Hematopoietic multipotent progenitor cell treated with erythropoietin and hydrocortisone succinate and interleukin-3 and kit ligand, for 4 days (in vitro differentiated cells): ENCODE measurements at regions not wholly inside any gene's neighbourhood (a gene's known extent, or its start where the extent isn't known, plus 50 kb on each side); places are given as distances from the start of the nearest gene placed in this dataset.

Source experiments
- DNase-seq: peaks from one replicate; pipeline ENCODE4 v3.0.0-alpha.2; 2015

DNA sequence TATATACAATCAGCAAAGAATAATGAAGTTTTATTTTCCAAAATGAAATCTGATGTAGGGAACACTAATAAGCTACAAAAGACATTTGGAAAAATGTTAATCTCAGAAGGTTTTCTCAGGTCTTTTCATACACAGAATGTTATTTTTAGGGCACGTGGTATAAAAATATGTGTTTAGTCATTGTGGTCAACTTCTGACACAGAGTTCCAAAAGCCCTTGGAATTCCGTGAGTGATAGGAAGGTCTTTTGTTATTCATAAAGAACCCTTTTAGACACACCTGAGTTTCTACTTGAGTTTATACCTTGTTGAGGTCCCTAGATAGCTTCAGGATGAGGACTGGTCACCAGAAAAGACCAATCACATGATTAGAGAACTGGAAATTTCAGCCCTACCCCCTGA lies 277.6 kb upstream of the NCAM2 start:
- DNase-seq, result no peak

DNA sequence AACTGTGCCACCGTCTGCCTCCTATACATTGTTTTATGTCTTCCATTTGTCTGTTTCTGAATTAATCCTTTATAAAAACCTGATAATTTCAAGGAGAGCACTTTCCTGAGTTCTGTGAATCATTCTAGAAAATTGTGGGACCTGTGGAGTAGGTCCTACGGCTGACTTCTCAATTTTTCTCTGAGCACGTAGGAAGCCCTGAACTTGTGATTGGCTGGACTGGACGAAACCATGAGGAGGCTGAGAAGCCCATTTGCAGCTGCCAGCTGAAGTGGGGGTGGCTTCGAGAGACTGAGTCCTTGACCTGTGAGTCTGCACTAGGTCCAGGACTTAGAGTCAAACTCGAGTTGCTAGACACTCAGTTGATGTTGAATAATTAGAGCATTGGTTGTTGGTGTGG lies 277.1 kb upstream of the NCAM2 start:
- DNase-seq, result no peak

DNA sequence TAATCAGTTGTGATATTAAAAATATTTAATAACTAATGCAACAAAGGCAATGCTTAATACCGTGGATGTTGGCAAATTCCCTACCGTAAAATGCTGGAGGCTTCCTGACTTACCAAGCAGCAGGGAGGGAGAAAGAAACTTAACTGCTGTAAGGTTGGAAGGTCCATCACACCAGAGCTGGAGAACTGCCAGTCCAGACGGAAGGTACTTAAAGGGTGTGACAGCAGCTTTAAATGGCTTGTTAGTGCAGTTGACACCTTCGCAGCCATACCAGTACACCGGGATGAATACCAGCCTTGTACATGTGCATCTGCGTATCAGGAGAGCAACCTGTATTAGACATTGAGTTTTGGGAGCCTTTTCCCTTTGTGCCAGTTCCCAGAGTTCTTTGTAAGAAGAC lies 269.5 kb upstream of the NCAM2 start:
- DNase-seq, result no peak

DNA sequence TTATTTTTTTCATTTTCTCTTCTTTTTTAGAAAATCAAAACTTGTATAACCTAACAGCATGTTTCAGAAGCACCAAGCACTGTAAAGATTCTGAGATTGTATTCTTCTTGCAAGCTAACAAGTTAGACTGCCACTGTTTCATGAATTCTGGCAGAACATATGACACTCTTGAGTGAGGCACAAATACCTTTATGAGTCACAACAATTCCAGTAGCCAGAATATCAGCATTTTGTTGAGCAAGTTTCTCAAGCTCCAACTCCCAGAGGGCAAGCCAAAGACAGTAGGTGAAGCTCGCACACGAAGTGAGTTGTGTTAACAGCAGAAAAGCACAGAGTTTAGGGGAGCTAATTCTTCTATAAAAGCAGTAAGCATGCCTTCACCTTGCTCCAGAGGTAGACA lies 268.8 kb upstream of the NCAM2 start:
- no peak for DNase-seq

DNA sequence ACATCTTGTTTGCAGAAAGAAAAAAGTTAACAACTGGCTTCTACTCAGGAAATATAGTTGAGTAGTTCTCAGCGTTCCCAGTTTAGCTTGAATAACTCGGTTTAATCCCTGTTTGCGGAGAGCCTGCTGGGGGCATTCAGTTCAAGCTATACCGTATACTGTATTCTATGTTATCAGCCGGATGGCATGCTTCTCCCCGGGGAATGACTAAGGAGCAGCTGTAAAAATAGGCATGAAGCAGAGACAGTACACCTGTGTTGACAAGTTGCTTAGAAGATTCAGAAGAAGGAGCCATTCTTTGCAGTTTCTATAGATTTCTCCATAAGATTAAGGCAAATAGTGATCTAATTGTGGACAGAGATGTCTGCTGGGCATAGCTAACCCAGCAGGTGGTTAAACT lies 267.8 kb upstream of the NCAM2 start:
- DNase-seq, result no peak

DNA sequence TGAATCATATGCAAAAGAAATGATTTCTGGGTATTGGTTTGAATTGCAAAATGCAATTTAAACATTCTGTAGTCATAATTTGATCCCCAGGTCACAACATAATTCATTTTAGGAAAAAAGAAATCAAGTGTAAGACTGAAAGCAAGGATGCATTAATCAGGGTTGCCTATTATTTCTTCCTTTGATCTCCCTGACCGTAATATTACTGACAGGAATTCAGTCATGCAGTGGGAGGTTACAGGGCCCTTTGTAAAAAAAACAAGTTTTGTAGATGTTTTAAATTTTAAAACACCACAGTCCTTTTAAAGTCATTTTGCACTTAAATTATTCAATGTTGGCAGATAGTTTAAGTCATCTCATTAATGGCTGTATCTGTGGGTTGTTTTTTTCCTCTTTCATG lies 263.0 kb upstream of the NCAM2 start:
- DNase-seq, result no peak

DNA sequence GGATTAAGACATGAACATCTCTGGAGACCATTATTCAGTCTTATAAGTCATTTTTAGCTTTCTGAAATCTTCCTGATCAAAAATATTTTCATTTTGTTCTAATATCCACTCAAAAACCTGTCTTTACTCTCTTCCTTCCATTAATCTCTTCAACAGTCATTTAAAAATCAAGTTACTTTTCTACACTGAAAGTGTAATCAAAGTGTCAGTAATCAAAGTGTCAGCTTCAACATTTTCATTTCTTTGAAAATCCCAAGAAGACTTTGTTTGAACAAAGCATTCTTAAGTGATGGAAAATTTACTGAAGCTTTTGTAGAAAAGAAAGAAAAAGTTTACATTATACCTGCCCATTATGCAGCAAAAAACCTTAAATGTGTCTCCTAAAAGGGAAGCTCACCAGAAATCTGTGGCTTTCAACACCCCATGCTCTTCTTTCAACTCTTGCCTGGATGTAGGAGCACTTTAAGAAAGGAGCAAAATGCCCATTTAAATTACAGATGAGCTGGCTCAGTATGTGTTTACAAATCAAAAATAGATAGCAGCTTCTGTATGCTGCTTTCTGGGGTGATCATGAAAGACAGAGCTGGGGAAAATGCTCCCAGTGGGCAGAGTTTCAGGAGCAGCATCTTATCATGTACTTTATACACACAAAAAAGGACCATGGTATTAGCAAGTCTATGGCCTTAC lies 260.8 kb upstream of the NCAM2 start:
- no peak for DNase-seq

DNA sequence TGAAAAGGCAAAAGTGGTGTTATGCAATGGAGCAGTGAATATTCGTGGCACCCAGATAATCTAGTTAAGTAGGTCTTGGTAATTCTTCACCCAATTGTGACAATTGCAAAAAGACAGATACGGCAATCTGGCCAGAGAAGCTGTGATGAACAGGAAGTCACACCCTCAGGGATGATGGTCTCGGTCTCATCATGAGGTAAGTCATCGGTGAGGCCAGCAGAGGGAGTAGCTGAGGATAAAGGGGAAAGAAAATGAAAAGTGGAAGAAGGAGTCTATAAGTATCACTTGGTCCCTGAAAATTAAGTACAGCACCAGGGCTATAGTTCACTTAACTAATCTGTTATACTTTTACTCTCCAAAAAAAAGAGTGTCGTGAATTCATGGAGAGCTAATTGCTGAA lies 258.8 kb upstream of the NCAM2 start:
- DNase-seq, result peak; percentile 40

DNA sequence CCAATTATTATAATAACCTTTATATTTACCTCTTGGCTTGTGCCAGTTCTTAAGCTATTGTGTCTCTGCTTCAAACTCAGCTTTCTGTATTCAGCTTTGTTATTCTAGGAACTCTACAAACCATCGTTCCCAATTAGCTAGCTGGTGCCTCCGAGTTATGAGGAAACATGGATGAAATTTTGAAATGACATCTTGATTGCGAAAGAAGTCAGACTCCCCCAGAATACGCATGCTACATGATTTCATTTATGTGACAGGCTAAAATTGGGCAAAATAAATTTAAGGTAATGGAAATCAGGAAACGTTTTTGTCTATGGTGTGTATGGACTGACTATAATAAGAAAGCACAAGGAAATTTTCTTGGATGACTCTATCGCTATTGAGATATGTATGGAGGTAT lies 256.8 kb upstream of the NCAM2 start:
- DNase-seq, result no peak

DNA sequence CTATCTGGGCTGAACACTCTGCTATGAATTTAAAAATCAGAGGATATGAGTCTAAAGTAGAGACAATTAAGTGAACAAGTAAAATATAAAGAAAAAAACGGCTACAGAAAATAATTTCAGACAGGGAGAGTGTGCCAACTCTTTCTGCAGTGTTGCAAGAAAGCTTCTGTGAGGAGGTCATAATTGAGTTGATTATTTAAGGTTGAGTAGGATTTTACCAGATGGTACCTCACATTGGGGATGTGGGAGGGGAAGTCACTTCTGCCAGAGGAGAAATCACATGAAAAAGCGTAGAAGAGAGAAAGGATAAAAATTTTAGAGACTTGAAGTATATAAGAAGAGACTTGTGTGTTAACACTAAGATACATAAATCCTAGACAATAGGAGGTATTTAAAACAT lies 238.0 kb upstream of the NCAM2 start:
- no peak for DNase-seq

DNA sequence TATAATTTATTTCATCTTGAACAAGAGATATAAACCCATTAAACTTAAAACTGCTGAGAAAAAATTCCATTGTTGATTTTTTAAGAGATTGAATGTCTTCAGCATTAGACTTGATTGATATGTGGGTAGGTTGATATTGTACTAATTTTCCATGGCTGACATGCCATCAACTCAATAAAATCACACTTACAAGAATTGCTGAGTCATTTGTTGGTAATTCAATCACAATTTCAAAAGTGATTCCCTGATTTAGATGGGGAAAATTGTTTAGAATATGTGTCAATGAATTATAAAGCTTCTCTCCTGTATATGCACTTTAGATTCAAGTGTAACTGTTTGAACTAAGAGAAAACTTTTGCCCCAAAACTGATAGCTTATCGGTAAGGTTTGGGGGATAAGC lies 223.5 kb upstream of the NCAM2 start:
- no peak for DNase-seq

DNA sequence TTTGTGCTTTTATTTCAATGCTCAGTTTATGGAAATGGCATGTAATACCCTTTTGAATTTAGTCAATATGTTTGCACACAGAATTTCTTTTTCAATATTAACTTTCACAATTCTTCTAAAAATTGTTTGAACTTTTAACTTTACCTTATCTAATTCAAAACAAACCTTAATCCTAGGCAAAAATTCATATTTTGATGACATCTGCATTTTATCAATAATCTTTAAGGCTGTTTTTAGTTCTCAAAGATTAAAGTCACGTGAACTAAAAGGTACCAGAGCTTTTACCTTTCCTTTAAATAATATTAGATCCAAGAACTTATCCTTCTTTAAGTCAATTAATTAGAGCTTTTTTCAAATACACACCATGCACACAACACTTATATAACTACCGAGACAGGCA lies 218.9 kb upstream of the NCAM2 start:
- no peak for DNase-seq

DNA sequence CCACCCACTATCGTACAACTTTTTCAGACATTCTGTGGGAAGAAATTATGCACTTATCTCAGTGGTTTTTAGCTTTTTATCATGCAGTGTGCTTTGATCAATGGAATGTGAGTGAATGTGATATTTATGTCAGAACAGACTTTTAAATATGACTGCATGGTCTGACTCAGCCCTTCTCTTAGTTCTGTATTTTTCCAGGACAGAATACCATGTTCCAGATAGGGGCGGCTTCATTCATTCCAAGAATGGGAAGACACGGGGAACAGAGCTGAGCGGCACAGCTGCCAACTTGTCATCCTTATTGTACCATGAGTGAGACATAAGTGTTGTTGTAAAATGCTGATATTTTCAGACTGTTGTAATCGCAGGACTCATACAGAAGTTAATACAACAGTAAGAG lies 214.6 kb upstream of the NCAM2 start:
- DNase-seq, result no peak

DNA sequence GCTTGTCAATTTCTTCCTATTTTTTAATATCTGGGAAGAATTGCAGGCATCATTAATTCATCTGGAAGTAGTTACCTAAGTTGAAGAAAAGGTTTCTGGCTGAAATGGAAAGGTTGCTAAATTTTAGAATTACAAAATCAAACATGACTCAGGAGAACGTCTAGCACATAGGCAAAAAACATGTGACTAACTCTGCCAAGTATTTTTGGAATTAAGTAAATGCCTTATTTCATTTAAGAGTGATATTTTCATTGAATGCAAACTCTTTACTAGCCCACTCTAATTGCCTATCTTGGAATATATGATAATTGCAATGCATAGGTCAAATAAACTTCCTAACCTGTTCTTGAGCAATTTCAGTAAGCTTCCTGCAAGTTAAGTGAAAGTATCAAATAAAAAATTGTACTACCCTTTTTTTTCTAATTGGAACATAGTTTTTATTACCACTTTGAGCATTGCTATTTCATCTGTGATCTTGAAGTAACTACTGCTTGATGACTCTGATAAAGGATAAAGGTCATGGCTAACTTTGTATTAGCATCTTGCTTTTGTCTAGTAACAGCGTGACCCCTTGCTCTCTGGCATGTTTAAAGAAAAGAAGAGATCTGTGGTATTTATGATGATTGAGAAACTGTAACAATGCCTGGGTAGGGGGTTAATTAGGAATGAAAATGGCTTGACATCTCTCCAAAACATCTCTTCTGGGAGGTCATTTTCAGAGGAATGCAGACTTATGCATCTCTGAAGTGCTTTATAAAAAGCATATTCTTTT lies 208.3 kb upstream of the NCAM2 start:
- no peak for DNase-seq

DNA sequence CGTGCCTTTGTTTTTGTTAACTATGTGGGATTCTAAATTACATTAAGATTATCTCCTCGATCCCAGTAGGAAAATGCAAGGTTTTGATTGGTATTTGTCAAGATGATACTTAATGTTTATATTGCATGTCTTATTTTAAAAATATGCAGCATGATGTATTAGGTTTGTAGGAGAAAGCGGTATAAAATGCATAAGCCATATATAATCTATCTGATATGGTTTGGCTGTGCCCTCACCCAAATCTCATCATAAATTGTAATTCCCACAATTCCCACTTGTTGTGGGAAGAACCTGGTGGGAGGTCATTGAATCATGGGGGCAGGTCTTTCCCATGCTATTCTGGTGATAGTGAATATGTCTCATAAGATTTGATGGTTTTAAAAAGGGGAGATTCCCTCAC lies 198.1 kb upstream of the NCAM2 start:
- no peak for DNase-seq

DNA sequence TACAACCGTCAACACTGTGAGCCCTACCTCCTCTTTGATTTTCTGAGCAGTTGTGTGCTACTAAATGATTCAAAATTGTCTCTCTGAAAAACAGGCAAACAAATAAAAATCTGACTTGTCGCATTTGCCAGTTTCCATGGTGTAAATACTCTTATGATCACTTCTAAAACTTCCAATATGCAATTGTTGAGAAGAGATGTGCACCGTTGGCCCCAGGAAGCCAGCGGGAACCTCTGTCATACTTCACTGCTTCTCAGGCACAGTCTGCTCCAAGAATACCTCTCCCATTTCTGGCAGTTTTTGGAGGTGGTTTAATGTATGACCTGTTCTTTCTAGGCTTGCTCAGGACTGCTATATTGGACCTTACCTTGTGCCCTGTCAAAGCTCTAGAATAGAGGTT lies 196.0 kb upstream of the NCAM2 start:
- DNase-seq, result no peak

DNA sequence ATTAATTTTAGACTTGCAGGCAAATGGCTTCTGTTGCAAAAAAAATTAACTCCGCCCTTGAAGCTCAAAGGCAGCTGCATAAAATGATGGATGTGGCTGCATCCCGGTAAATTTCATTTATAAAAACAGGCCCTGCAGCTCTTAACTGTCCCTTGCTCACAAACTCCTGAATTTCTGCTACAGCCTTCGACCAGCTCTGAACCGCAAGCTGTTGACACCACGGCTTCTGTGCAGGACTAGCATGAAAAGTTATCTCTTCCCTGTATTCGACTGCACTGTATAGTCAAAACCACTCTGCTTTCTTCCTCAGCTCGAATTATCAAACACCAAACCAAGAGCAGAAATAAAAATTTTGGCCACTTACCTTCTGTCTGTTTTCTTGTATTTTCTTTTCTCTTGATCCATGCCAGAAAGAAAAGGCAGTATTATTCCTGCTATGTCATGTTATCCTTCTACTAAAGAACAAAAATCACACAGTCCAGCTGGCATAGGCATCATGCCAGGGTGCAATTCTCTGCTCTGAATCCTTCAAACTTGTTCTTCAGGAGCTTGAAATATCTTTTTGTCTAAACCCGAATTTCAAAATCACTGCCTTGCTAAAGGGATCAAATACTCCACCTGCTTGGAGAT lies 195.5 kb upstream of the NCAM2 start:
- DNase-seq, result no peak

DNA sequence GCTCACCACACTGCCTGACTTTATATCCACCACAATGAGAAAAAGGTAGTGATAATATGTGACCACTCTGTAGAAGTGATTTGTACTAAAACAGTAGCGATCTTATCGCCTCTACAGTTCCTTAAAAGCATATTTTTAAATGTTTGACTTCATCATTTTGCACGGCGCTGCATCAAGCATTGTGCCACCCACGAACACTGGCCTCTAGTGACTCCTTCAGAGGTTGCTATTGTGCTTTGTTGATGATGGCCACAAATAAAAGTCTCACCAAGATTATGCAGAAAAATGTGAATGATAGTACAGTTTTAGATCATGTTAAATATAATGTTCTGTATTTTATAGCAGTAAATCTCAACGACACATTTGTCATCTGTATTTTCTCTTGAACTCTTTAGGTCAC lies 186.5 kb upstream of the NCAM2 start:
- no peak for DNase-seq

DNA sequence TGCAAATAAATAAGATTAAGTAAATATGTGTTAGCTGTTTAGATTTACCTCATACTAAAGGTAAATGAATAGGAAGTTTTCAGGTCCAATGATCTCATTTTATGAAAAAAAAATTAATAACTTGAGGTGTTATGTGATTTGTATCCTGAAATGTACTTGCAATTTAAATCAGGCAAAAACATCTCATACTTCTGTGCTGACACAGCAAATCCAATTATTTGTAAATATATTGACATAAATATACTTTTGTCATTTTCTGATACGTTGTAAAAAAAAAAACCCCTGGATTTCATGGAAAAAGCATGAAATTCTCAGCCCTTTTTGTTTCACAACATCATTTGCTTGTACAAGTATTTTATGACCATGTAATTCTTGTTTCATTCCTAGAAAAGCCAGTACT lies 184.1 kb upstream of the NCAM2 start:
- DNase-seq, result no peak

DNA sequence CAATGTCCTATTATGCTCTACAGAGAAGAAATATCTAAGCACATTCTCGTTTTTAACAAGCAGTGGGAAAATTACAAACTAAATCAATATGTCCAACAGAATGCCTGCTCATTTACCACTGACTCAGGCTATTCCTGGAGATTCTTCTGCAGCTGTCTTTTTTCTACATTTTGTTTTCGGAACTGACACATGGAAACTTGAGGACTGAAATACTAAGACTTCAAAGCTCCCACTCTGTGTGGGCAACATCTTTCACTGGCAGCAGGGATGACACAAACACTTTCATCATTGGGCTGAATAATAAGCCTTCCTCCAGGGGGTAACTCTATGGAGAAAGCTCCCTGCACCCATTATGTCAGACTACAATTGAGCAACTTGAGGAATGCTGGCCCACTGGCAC lies 175.5 kb upstream of the NCAM2 start:
- no peak for DNase-seq

DNA sequence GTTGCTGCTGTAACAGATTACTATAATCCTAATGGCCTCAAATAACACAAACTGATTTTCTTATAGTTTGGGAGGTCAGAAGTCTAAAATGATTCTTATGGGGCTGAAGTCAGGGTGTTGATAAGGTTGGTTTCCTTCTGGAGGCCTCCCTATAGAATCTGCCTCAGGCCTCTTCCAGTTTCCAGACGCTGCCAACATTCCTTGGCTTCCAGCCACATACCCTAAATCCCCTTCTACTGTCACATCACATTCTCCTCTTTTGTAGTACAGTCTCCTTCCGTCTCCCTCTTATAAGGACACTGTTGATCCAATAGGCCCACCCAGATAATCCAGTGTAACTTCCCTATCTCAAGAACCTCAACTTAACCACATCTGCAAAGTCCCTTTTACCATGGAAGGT lies 145.3 kb upstream of the NCAM2 start:
- DNase-seq, result no peak

DNA sequence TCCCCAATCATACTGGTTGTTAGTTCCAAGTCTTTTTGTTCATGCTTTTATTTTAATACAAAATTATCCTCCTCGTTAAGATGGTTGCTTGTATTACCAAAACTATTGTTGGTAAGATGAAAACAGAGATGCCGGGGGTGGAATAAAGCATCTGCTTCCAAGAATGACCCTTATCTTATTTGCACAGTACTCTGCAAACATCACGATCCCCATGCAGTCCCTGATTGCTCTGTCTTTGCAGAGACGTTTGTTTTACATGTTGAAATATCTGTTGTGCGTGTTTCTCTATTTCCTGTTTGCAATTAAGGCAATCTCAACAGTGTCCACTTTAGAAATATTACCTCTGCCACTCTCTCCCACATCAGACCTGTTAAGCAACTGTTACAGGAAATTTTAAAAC lies 141.3 kb upstream of the NCAM2 start:
- DNase-seq, result peak; percentile 4

DNA sequence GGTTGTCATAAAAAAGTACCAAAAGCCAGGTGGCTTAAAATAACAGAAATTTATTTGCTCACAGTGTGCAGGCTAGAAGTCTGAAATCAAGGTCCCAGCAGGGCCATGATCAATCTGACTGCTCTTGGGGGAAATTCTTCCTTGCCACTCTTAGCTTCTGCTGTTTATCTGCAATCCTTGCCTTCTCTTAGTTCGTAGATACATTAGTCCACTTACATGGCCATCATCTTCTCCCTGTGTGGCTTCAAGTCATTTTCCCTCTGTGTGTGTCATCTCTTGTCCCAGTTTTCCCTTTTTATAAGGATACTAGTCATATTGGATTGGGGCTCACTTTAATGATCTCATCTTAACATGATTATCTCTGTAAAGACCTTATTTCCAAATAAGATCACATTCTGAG lies 124.0 kb upstream of the NCAM2 start:
- no peak for DNase-seq

DNA sequence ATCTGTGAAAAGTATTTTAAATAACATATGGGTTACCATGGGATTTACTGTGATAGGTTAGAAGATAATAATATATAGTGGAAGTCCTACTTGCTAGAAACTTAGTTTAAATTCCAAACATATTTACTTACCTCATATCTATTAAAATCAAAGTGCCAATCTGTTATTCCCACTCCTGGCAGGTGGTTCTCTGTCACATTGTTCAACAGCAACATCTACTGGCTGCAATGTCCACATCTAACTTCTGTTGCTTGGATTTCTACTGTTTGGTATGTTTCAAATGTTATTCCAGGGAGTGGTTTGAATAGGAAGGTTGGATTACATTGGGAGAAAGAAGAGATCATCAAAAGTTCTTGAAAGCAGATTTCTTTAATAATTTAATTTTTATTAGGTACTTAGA lies 122.5 kb upstream of the NCAM2 start:
- no peak for DNase-seq

DNA sequence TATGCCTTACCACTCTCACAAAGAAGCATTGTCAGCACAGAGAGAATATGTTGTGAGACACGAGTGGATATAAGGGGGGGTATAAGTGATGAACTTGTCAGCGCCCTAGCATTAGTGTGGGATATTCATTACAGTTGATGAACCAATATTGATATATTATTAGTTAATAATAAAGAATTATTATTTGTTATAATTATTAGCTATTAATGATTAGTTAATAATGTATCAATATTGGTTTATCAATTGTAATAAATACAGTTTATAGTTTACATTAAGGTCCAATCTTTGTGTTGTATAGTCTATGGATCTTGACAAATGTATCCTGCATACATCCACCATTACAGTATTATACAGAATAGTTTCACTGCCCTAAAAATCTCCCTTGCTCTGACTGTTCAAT lies 120.2 kb upstream of the NCAM2 start:
- no peak for DNase-seq
